HG03103 (cell line): ENCODE measurements at regions not wholly inside any gene's neighbourhood (a gene's known extent, or its start where the extent isn't known, plus 50 kb on each side); places are given as distances from the start of the nearest gene placed in this dataset.
"Not testable (repeated sequence)": the region's sequence is repeated elsewhere in the genome, so short reads cannot be mapped to it uniquely, and the experiment has no call there.

ENCODE experiments used
- ATAC-seq: cut with Tn5 transposase; IDR thresholded peaks from one replicate; pipeline ENCODE4 v1.9.1; 2021; ENCODE audit warnings: low read depth; ENCODE audit not compliant: unreplicated experiment

- no peak for ATAC-seq
These were observed 560.5 kb downstream of the TUSC1 start for GRCh38 chr9:25117791-25118190.

DNA sequence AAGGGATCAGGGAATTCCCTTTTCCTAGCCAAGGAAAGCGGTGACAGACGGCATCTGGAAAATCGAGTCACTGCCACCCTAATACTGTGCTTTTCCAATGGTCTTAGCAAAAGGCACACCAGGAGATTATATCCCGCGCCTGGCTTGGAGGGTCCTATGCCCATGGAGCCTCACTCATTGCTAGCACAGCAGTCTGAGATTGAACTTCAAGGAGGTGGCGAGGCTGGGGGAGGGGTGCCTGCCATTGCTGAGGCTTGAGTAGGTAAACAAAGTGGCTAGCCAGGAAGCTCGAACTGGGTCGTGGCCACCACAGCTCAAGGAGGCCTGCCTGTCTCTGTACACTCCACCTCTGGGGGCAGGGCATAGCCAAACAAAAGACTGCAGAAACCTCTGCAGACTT is 556.5 kb upstream of the IZUMO3 start:
- not testable (repeated sequence) for ATAC-seq

- ATAC-seq = no peak
These were observed 548.8 kb upstream of the IZUMO3 start for GRCh38 chr9:25094518-25094917.

- ATAC-seq = no peak
These were observed 532.5 kb upstream of the IZUMO3 start for GRCh38 chr9:25078202-25078601.

GRCh38 chr9:25048098-25048724 is 502.5 kb upstream of the IZUMO3 start:
- no peak for ATAC-seq

- ATAC-seq = not testable (repeated sequence)
These were observed 499.8 kb upstream of the IZUMO3 start for GRCh38 chr9:25045469-25045868.

- ATAC-seq = no peak
These were observed 484.0 kb upstream of the IZUMO3 start for GRCh38 chr9:25029743-25030142.

GRCh38 chr9:25025686-25026085 is 480.0 kb upstream of the IZUMO3 start:
- ATAC-seq = no peak

DNA sequence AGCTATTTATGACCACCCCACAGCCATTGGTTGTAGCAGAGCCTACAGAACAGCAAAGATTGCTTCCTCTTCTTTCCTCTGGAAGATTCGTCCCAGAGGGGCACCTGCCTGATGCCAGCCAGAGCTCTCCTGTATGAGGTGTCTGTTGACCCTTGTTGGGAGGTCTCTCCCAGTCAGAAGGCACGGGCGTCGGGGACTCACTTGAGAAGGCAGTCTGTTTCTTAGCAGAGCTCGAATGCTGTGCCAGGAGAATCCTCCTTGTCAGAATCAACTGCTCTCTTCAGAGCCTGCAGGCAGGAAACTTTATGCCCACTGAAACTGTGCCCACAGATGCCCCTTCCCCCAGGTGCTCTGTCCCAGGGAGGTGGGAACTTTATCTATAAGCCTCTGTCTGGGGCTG is 479.5 kb upstream of the IZUMO3 start:
- no peak for ATAC-seq

DNA sequence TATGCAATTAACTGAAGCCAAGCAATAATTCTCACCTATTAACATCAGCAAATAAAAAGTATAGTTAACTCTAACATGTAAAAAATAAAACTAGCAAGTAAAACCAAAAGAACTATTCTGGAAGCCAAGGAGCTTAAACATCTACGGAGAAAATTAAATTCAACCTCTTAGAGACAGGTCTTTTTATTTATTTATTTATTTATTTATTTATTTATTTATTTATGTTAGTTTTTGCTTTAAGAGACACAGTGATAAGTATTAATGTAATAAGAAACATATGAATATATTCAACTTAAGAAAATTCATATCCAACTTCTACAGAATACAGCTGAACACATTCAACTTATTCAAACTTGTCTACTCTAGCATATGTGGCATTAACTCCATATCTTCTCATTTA is 472.1 kb upstream of the IZUMO3 start:
- ATAC-seq = no peak

DNA sequence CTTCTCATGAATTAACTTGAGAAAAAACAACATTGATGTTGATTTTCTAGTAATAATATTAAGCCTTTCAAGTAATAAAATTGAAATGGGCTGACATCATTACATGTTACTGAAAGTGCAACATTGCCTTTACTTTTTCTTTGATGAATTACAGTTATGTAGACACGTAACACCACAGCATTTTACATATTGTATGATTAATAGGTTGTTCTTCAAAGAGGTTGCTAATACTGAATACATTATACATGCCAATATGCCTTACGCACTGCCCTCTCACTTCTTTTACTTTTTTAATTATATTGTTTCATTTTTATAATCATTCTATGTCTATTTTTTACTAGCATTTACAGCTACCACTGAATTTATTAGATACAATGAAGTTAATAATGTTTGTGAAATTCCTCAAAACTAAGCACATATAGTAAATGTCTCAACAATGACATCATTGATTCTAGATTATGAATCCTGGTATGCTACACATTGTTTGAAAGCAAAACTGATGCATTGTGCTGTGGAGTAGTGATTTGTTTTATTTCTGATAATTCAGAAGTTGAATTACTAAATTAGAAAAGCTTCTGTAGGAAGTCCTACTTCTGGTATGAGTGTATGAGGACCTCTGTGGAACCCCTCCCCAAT is 464.4 kb upstream of the IZUMO3 start:
- ATAC-seq = no peak

DNA sequence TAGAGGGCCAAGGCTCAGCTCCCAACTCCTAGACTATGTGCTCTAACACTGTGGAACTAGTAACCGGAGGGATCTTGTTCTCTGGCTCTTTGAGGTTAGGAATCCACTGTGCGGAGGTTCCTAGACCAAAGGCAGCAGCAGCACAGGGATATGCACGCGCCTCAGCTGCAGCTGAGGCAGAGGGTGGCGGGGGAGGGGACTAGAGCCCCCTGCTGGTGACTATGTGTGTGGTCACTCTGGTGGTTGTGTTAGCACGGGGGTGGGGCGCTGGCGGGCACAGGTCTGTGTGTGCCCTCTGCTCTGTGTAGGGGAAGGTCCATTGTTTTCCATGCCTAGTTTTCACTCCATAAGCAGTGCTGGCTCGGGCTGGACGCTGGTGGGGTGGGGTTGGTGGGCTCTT is 458.0 kb upstream of the IZUMO3 start:
- ATAC-seq = no peak

- ATAC-seq = no peak
These were observed 440.6 kb upstream of the IZUMO3 start for GRCh38 chr9:24986331-24986730.

DNA sequence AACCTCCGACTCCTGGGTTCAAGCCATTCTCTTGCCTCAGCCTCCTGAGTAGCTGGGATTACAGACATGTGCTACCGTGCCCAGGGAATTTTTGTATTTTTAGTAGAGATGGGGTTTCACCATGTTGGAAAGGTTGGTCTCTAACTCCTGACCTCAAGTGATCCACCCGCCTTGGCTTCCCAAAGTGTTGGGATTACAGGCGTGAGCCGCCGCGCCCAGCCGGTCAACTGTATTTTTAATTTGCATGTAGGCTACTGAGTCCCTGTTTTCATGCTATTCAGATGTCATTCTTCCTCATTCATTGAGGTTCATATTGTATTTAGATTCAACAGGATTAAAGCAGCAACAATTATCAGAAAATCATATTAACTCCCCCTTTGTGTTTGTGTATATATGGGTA is 425.1 kb upstream of the IZUMO3 start:
- ATAC-seq = not testable (repeated sequence)

GRCh38 chr9:24961762-24962161 is 416.1 kb upstream of the IZUMO3 start:
- no peak for ATAC-seq

DNA sequence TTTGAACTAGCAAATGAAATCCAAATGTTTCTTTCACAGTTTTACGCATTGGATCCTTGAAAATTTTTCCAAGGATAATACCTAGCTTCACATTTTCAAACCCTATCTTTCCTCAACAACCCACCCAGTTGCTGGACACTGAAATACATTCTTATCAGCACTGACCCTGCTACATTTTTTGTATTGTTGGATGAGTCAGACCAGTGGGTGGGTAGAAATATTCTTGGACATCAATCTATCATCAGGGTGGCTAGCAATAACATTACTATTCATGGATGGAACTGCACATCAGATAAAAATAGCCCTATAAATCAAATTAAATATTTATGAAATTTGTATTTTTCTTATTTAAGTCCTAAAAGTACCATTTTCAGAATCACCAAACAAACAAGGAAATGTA is 407.4 kb upstream of the IZUMO3 start:
- ATAC-seq = no peak

- ATAC-seq = no peak
These were observed 393.6 kb upstream of the IZUMO3 start for GRCh38 chr9:24939109-24939850.

DNA sequence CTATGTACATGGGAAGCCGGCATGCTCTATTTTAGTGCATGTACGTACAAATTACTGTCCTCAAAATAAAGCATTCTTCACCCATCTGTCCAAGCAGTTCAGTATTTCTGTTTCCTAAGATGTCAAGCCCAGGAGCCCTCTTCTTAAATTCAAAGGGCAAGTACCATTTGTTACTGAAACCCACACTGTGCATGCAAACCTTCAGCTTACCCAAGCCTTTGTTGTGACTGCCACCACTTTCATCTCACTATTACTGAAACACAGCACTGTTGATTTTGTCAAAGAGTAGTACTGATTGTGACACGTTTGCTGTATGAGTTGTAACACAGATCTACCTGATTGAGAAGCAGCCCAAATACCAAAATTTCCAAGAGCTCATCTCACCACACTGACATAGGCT is 390.4 kb upstream of the IZUMO3 start:
- ATAC-seq = no peak

DNA sequence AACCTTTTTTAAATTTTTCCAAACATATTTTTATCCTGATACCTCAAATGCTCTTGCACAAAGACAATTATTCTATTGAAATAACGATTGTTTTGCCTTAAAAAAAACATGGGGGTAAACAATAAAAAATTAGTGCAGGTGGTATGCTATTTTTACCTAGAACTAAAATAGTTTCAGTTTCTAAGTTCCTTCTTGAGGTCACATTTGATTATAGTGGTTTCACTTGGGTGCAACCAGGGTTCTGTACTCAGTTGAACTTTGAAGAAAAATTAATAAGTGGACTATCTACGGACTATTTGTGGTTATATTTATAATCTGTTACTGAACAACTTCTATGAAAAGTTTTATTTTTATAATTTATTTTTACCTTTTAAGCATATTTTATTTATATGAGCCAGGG is 387.1 kb upstream of the IZUMO3 start:
- ATAC-seq = no peak

- no peak for ATAC-seq
These were observed 386.2 kb upstream of the IZUMO3 start for GRCh38 chr9:24931894-24932293.

DNA sequence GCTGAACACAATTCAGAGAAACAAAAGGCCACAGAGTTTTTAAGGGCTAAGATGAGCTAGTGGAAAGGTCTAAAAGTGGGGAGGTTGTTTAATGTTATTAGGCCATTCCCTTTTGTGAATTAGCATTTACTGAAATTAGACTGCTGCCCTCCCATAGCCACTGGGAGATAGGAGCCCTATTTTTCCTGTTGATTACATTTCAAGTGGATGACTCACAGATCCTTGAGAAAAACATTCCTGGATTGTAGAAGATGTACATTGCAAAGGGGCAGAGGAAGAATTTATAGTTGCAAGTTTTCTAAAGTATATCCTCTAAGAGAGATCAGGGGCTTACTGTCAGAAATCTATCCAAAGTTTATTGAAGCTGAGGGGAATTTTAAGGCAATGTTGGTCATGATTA is 367.1 kb upstream of the IZUMO3 start:
- ATAC-seq = no peak

DNA sequence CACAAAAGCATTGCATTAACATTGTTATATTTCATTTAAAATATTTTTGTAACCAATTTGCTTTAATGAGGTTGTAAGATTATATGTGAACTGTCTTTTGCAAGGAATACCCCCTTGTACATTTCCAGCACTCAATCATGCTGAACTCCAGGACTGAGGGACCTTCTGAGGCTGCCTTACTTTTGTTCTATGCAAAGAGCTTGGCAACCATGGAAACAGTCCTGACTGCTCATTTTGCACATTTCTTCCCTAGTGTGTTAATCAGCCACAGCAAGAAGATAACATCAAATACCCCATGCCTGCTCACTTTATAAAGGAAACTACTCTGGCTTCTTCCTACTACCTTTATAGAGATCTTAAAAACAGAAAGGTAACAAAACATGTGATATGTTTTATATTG is 355.6 kb upstream of the IZUMO3 start:
- ATAC-seq = no peak
